ENCODE measurements at regions not wholly inside any gene's neighbourhood (a gene's known extent, or its start where the extent isn't known, plus 50 kb on each side); places are given as distances from the start of the nearest gene placed in this dataset.

GRCh38 chr15:91741986-91742385, 111.5 kb upstream of the SLCO3A1 start:
- no peak for DNase-seq (ENCODE audit: low read depth)

- DNase-seq (ENCODE audit: low read depth) = no peak
Measured at GRCh38 chr15:91751611-91752010, 101.9 kb upstream of the SLCO3A1 start.

GRCh38 chr15:91752081-91752785, 101.3 kb upstream of the SLCO3A1 start:
- DNase-seq (ENCODE audit: low read depth) = no peak

GRCh38 chr15:91759560-91759959, 93.9 kb upstream of the SLCO3A1 start:
- DNase-seq (ENCODE audit: low read depth) = no peak

- no peak for DNase-seq (ENCODE audit: low read depth)
Measured at GRCh38 chr15:91765660-91766059, 87.8 kb upstream of the SLCO3A1 start.

- no peak for DNase-seq (ENCODE audit: low read depth)
Measured at GRCh38 chr15:91769476-91769875, 84.0 kb upstream of the SLCO3A1 start.

- no peak for DNase-seq (ENCODE audit: low read depth)
Measured at GRCh38 chr15:91769894-91770293, 83.6 kb upstream of the SLCO3A1 start.

GRCh38 chr15:91776104-91776503, 77.4 kb upstream of the SLCO3A1 start:
- no peak for DNase-seq (ENCODE audit: low read depth)

GRCh38 chr15:91779960-91780359, 73.5 kb upstream of the SLCO3A1 start:
- DNase-seq (ENCODE audit: low read depth) = no peak

GRCh38 chr15:91780387-91780786, 73.1 kb upstream of the SLCO3A1 start:
- DNase-seq (ENCODE audit: low read depth) = no peak

- DNase-seq (ENCODE audit: low read depth) = no peak
Measured at GRCh38 chr15:91782221-91782620, 71.3 kb upstream of the SLCO3A1 start.

GRCh38 chr15:91783008-91783407, 70.5 kb upstream of the SLCO3A1 start:
- DNase-seq (ENCODE audit: low read depth) = no peak

- no peak for DNase-seq (ENCODE audit: low read depth)
Measured at GRCh38 chr15:91783451-91783850, 70.1 kb upstream of the SLCO3A1 start.

GRCh38 chr15:91784973-91785709, 68.4 kb upstream of the SLCO3A1 start:
- DNase-seq (ENCODE audit: low read depth) = no peak

- no peak for DNase-seq (ENCODE audit: low read depth)
Measured at GRCh38 chr15:91787198-91787597, 66.3 kb upstream of the SLCO3A1 start.

GRCh38 chr15:91789136-91789535, 64.4 kb upstream of the SLCO3A1 start:
- no peak for DNase-seq (ENCODE audit: low read depth)

GRCh38 chr15:91790836-91791235, 62.7 kb upstream of the SLCO3A1 start:
- no peak for DNase-seq (ENCODE audit: low read depth)

- no peak for DNase-seq (ENCODE audit: low read depth)
Measured at GRCh38 chr15:91793771-91794170, 59.7 kb upstream of the SLCO3A1 start.

GRCh38 chr15:91795235-91795634, 58.3 kb upstream of the SLCO3A1 start:
- DNase-seq (ENCODE audit: low read depth) = no peak

- no peak for DNase-seq (ENCODE audit: low read depth)
Measured at GRCh38 chr15:91801836-91802534, 51.5 kb upstream of the SLCO3A1 start.

- DNase-seq (ENCODE audit: low read depth) = no peak
Measured at GRCh38 chr15:91803260-91803659, 50.2 kb upstream of the SLCO3A1 start.
